Thymus (tissue), 11 donors: ENCODE measurements at regions not wholly inside any gene's neighbourhood (a gene's known extent, or its start where the extent isn't known, plus 50 kb on each side); places are given as distances from the start of the nearest gene placed in this dataset.

Experiments used
- DNase-seq, 9 donors: peaks; one replicate each; pipeline ENCODE4 v3.0.0-alpha.2; 2013; ENCODE audit warnings: low spot score in 9 of 9, low read depth in 6 of 9, missing footprints in 1 of 9
- H3K27ac ChIP-seq, 2 donors: one replicate each; pipeline ENCODE4 v1.5.1; 2013; ENCODE audit warnings: control low read depth in 1 of 2, low read depth in 1 of 2, low read length in 1 of 2, mild to moderate bottlenecking in 1 of 2, moderate library complexity in 1 of 2
- H3K27me3 ChIP-seq, 2 donors: one replicate each; pipeline ENCODE4 v1.5.1; 2013; ENCODE audit warnings: low read length in 1 of 2; ENCODE audit not compliant: control insufficient read depth in 2 of 2, insufficient read depth in 1 of 2
- H3K36me3 ChIP-seq, 2 donors: one replicate each; pipeline ENCODE4 v1.5.1; 2013; ENCODE audit warnings: low read length in 1 of 2, mild to moderate bottlenecking in 1 of 2, moderate library complexity in 1 of 2; ENCODE audit not compliant: control insufficient read depth in 2 of 2, insufficient read depth in 2 of 2
- H3K4me1 ChIP-seq, 2 donors: one replicate each; pipeline ENCODE4 v1.5.1; 2013; ENCODE audit warnings: low read length in 2 of 2; ENCODE audit not compliant: control insufficient read depth in 2 of 2, insufficient read depth in 2 of 2
- H3K4me3 ChIP-seq, 2 donors: one replicate each; pipeline ENCODE4 v1.5.1; 2013; ENCODE audit warnings: low read length in 2 of 2, control low read depth in 1 of 2, mild to moderate bottlenecking in 1 of 2
- H3K9me3 ChIP-seq, 2 donors: one replicate each; pipeline ENCODE4 v1.5.1; 2013; ENCODE audit warnings: low read length in 1 of 2, mild to moderate bottlenecking in 1 of 2; ENCODE audit not compliant: control insufficient read depth in 2 of 2, insufficient read depth in 1 of 2
- WGBS: extraction: QIAGEN DNeasy Blood & Tissue Kit; methylation state at CpG from one replicate; pipeline ENCODE4 v1.1.7; 2013; 5-methylcytosine and 5-hydroxymethylcytosine counted together
- donor health status: healthy.

DNA sequence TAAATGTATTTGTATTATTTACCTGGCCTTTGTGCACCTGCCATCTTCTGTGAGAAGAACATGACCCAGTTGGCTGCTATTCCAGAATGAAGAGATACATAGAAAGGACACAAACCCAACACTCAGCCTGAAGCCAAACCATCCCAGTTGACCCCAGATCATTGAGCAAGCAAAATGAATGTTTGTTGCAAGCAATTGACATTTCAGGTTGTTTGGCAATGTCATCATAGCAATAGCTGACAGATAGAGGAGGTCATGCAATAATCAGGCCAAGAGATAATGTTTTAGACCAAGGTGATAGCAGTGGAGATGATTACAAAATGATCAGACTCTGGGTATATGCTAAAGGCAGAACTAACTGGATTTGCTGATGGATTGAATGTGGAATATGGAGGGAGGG is 71.2 kb upstream of the TMEM164 start:
- no peaks in the 10 kb centered on the region for H3K27me3 ChIP-seq
- H3K4me1 ChIP-seq: no peaks in the 10 kb centered on the region
- no peaks in the 10 kb centered on the region for H3K9me3 ChIP-seq
- no peak overlapping the region for H3K27ac ChIP-seq
- H3K4me3 ChIP-seq: no peak overlapping the region
- no peaks in the 10 kb centered on the region for H3K36me3 ChIP-seq
- no peak for DNase-seq

GRCh38 chrX:109934434-109934833 is 68.5 kb upstream of the TMEM164 start:
- DNase-seq: no peak
- Histone ChIP-seq H3K27me3 (no peaks in the 10 kb centered on the region), H3K27ac (no peak overlapping the region), H3K9me3 (no peaks in the 10 kb centered on the region), H3K4me1 (no peaks in the 10 kb centered on the region), H3K36me3 (no peaks in the 10 kb centered on the region), H3K4me3 (no peak overlapping the region)
- 96% methylated on average over 1 of the region's 1 CpG for WGBS

DNA sequence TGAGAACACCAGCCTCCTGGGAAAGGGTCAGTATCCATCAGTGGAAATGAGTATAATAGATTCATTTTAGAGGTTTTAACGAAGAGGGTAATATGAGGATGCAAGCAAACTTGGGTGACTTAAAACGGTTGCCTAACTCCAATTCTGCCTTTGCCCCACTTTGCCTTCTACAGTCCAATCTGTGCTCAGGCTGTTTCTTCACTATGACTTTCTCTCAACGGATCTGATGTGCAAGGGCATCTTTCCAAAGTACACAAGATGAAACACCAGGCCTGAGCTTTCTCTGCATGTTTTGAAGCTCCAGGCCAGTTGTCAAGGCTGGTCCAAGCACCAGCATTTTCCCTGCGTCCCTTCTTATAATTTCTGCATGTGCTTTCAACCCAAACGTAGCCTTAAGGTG is 68.0 kb upstream of the TMEM164 start:
- DNase-seq: no peak
- Histone ChIP-seq H3K9me3 (no peaks in the 10 kb centered on the region), H3K27me3 (no peaks in the 10 kb centered on the region), H3K36me3 (no peaks in the 10 kb centered on the region), H3K4me1 (no peaks in the 10 kb centered on the region), H3K4me3 (no peak overlapping the region), H3K27ac (no peak overlapping the region)
- 93% methylated on average over 5 of the region's 5 CpGs for WGBS

DNA sequence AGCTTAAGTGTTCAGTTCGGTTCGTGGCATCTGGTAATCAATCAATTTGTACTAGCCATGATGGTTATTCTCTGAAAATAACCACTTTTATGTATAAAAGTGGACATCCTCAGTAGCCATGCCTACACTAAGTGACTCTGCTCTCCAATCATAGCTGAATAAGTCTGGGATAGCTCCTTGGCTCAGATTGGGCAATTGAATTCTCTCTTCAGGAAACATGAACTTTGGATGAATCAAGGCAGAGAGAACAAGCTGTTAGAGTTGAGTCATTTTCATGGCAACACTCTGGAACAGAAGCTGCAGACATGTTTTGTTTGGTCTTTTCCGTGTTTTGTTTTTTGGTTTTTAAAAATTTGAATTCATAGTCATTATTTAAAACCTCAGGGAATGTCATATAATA is 66.8 kb upstream of the TMEM164 start:
- no peaks in the 10 kb centered on the region for H3K4me1 ChIP-seq
- no peak overlapping the region for H3K4me3 ChIP-seq
- H3K27me3 ChIP-seq: no peaks in the 10 kb centered on the region
- WGBS: 100% methylated on average over 3 of the region's 3 CpGs
- no peaks in the 10 kb centered on the region for H3K36me3 ChIP-seq
- no peak for DNase-seq
- H3K27ac ChIP-seq: no peak overlapping the region
- no peaks in the 10 kb centered on the region for H3K9me3 ChIP-seq

DNA sequence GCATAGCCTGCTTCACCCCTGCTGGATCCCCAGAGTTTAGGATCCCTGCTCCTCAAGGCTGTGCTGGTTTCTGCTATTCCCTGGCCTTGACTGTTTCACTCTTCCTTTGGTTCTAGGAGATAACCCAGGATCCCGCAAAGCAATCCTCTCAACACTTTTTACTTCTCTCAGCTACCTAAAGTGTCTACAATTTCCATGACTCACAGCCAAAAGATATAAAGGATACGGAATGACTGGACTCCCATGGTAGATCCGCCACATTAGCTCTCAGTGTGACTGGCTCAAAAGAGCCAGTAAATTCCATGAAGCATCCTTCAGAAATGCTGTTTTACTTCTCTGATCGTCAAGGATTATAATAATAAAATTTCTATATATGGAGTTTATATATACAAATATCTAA is 66.3 kb upstream of the TMEM164 start:
- WGBS: 98% methylated on average over 4 of the region's 4 CpGs
- Histone ChIP-seq H3K9me3 (no peaks in the 10 kb centered on the region), H3K4me3 (no peak overlapping the region), H3K4me1 (no peaks in the 10 kb centered on the region), H3K27me3 (no peaks in the 10 kb centered on the region), H3K36me3 (no peaks in the 10 kb centered on the region), H3K27ac (no peak overlapping the region)
- no peak for DNase-seq

DNA sequence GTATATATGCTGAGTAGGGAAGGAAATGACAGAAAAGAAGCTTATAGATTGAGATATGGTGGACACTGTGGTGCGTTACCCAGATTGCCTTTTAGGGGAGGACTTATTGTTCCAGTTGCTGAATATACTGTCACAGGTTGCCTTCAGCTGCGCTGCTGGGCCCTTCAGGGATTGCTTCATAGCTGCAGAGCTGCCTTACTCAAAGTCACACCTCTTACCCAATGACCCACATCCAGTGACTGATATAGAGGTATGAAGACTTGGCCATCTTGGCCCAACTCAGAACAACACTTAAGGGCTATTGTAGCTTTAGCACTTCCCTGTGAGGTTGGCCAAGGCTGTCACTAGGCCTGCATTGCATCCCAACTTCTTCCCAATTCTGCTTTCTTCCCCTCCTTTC is 63.4 kb upstream of the TMEM164 start:
- no peak for DNase-seq
- Histone ChIP-seq H3K4me1 (no peaks in the 10 kb centered on the region), H3K27me3 (no peaks in the 10 kb centered on the region), H3K36me3 (no peaks in the 10 kb centered on the region), H3K9me3 (no peaks in the 10 kb centered on the region), H3K4me3 (no peak overlapping the region), H3K27ac (no peak overlapping the region)
- 96% methylated on average over 2 of the region's 2 CpGs for WGBS

GRCh38 chrX:109940411-109940810 is 62.5 kb upstream of the TMEM164 start:
- H3K36me3 ChIP-seq: no peaks in the 10 kb centered on the region
- H3K27me3 ChIP-seq: no peaks in the 10 kb centered on the region
- H3K9me3 ChIP-seq: no peaks in the 10 kb centered on the region
- no peak overlapping the region for H3K27ac ChIP-seq
- 97% methylated on average over 2 of the region's 2 CpGs for WGBS
- DNase-seq: no peak
- no peak overlapping the region for H3K4me3 ChIP-seq
- H3K4me1 ChIP-seq: no peaks in the 10 kb centered on the region

DNA sequence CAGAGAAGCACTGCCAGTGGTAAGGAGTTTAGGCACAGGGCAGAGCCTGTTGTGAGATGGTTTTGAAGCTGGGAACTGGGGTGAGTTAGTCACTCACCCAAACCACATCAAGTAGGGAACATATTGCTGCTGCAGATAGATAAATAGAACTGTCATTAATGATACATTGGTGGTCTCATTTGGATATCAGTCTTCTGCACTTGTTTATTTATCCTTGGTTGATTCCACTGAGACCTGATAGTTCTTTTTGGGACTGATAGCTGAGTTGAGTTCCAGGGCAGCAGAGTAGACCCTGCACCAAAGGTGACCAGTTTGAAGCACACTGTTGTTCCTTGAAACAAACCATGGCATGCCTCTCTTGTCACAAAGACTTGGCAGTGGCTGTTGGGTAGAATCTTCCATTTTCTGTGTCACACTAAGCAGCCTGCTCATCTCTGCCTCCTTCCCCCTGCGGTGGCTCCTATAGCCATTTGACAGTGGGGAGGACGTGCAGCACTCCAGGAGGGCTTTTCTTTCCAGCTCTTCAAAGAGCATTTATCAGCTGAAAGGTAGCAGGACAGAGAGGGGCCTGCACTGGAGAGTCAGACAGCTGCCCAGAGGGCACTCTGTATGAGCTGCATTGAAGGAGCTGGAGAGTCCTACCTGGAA is 59.7 kb upstream of the TMEM164 start:
- no peak for DNase-seq
- H3K27ac ChIP-seq: no peak overlapping the region
- H3K9me3 ChIP-seq: no peaks in the 10 kb centered on the region
- no peaks in the 10 kb centered on the region for H3K36me3 ChIP-seq
- H3K4me1 ChIP-seq: no peaks in the 10 kb centered on the region
- WGBS: 97% methylated on average over 2 of the region's 2 CpGs
- H3K27me3 ChIP-seq: no peaks in the 10 kb centered on the region
- H3K4me3 ChIP-seq: no peak overlapping the region

DNA sequence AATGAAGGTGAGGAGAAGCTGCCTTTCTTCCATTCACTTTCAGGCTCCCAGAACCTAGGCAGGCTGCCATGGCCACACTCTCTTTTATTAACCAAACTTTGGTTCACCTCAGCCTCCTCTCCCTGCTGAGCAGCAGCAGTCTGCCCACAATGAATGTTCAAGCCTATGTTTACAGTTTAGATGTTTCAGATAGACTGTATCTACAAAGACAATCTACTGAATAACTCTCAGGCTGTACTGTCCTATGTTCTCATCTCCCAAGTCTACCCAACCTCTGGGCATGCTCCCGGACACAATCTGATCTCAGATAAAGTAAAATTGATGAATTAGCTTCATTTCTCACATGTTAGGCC is 59.2 kb upstream of the TMEM164 start:
- Histone ChIP-seq H3K36me3 (no peaks in the 10 kb centered on the region), H3K9me3 (no peaks in the 10 kb centered on the region), H3K27me3 (no peaks in the 10 kb centered on the region), H3K4me1 (no peaks in the 10 kb centered on the region), H3K27ac (no peak overlapping the region), H3K4me3 (no peak overlapping the region)
- no peak for DNase-seq
- 85% methylated on average over 1 of the region's 1 CpG for WGBS

GRCh38 chrX:109952050-109952449 is 50.9 kb upstream of the TMEM164 start:
- WGBS: 51% methylated on average over 2 of the region's 2 CpGs
- H3K4me3 ChIP-seq: no peak overlapping the region
- no peaks in the 10 kb centered on the region for H3K36me3 ChIP-seq
- H3K27ac ChIP-seq: no peak overlapping the region
- peaks cover 8 to 18% of the 10 kb centered on the region in 2 donors for H3K4me1 ChIP-seq
- H3K27me3 ChIP-seq: no peaks in the 10 kb centered on the region
- H3K9me3 ChIP-seq: peaks cover 0 to 2% of the 10 kb centered on the region in 2 donors
- DNase-seq: no peak
